HUDEP-2 (cell line): ENCODE measurements at regions not wholly inside any gene's neighbourhood (a gene's known extent, or its start where the extent isn't known, plus 50 kb on each side); places are given as distances from the start of the nearest gene placed in this dataset.

Experiments
- DNase-seq, 76 experiments: peaks; one replicate each; lab custom pipeline; 2025; ENCODE audit not compliant: unreplicated experiment in 76 of 76; lab: John Stamatoyannopoulos, UW

- DNase-seq = no peak
These were observed 522.2 kb upstream of the JAG1 start for GRCh38 chr20:11195899-11196558.

GRCh38 chr20:11197851-11198250, 524.1 kb upstream of the JAG1 start:
- no peak for DNase-seq

GRCh38 chr20:11200423-11200822, 526.6 kb upstream of the JAG1 start:
- no peak for DNase-seq

GRCh38 chr20:11204926-11205768, 531.3 kb upstream of the JAG1 start:
- peak in 32 of 76 experiments; percentile 1 to 46 (median 10) for DNase-seq

- DNase-seq = no peak
These were observed 532.1 kb upstream of the JAG1 start for GRCh38 chr20:11205769-11206362.

GRCh38 chr20:11207749-11208502, 534.1 kb upstream of the JAG1 start:
- DNase-seq = no peak

GRCh38 chr20:11210611-11211010, 536.8 kb upstream of the JAG1 start:
- no peak for DNase-seq

- no peak for DNase-seq
These were observed 538.5 kb upstream of the JAG1 start for GRCh38 chr20:11212272-11212671.

GRCh38 chr20:11212902-11213301, 539.1 kb upstream of the JAG1 start:
- no peak for DNase-seq

- no peak for DNase-seq
These were observed 540.5 kb upstream of the JAG1 start for GRCh38 chr20:11214256-11214840.

GRCh38 chr20:11216451-11217314, 542.9 kb upstream of the JAG1 start:
- no peak for DNase-seq

GRCh38 chr20:11217326-11218172, 543.8 kb upstream of the JAG1 start:
- no peak for DNase-seq

GRCh38 chr20:11218173-11218680, 544.4 kb upstream of the JAG1 start:
- no peak for DNase-seq

- no peak for DNase-seq
These were observed 545.4 kb upstream of the JAG1 start for GRCh38 chr20:11219192-11219591.

- DNase-seq = no peak
These were observed 547.2 kb upstream of the JAG1 start for GRCh38 chr20:11221046-11221445.

GRCh38 chr20:11222243-11222642, 548.4 kb upstream of the JAG1 start:
- DNase-seq = no peak

GRCh38 chr20:11227602-11228001, 553.8 kb upstream of the JAG1 start:
- DNase-seq = no peak

- no peak for DNase-seq
These were observed 556.0 kb upstream of the JAG1 start for GRCh38 chr20:11229772-11230171.

- DNase-seq = no peak
These were observed 557.2 kb upstream of the JAG1 start for GRCh38 chr20:11230999-11231398.
